Ishikawa (cell line): ENCODE measurements at regions not wholly inside any gene's neighbourhood (a gene's known extent, or its start where the extent isn't known, plus 50 kb on each side); places are given as distances from the start of the nearest gene placed in this dataset.

Experiments
- CEBPB ChIP-seq: IDR thresholded peaks from 2 replicates; pipeline ENCODE4 v1.6.1; 2012
- CREB1 ChIP-seq: IDR thresholded peaks from 2 replicates; pipeline ENCODE4 v1.6.1; 2012; ENCODE audit warnings: low read depth
- EGR1 ChIP-seq: IDR thresholded peaks from 2 replicates; pipeline ENCODE4 v1.6.1; 2012
- EP300 ChIP-seq: IDR thresholded peaks from 2 replicates; pipeline ENCODE4 v1.6.1; 2012; ENCODE audit warnings: borderline replicate concordance
- FOXM1 ChIP-seq: IDR thresholded peaks from 2 replicates; pipeline ENCODE4 v1.6.1; 2012; ENCODE audit warnings: low read depth, borderline replicate concordance
- NFIC ChIP-seq: IDR thresholded peaks from 2 replicates; pipeline ENCODE4 v1.6.1; 2012
- RAD21 ChIP-seq: IDR thresholded peaks from 2 replicates; pipeline ENCODE4 v1.6.1; 2012; ENCODE audit warnings: low read depth
- REST ChIP-seq: IDR thresholded peaks from 2 replicates; pipeline ENCODE4 v1.6.1; 2012; ENCODE audit warnings: low read depth, mild to moderate bottlenecking
- TAF1 ChIP-seq: IDR thresholded peaks from 2 replicates; pipeline ENCODE4 v1.6.1; 2012; ENCODE audit warnings: low read depth, mild to moderate bottlenecking
- TCF12 ChIP-seq: IDR thresholded peaks from 2 replicates; pipeline ENCODE4 v1.6.1; 2012; ENCODE audit warnings: low read depth
- TEAD4 ChIP-seq: IDR thresholded peaks from 2 replicates; pipeline ENCODE4 v1.6.1; 2012
- YY1 ChIP-seq: IDR thresholded peaks from 2 replicates; pipeline ENCODE4 v1.6.1; 2012; ENCODE audit warnings: low read depth
- ZBTB7A ChIP-seq: IDR thresholded peaks from 2 replicates; pipeline ENCODE4 v1.6.1; 2012; ENCODE audit warnings: low read depth
- TF ChIP-seq, protein P1 (sequence below): IDR thresholded peaks from 2 replicates; pipeline ENCODE4 v1.6.1; 2012
- TF ChIP-seq, protein P2 (sequence below): IDR thresholded peaks from 2 replicates; pipeline ENCODE4 v1.6.1; 2012

DNA sequence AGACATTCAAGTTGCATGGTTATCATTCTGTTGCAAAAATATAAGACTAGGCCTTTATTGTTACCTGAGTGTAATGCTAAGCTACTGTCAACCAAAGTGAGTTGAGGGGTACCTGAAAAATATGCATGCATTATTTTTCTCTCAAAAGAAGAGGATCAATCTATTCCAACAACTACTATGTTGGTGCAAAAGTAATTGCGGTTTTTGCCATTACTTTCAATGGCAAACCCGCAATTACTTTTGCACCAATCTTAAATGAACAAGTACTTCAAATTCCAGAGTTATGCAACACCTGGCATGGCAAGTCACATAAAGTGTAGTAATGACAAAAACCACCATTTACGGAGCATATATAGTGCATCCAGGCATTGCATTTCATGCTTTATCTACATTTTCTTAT lies 307.0 kb upstream of the NOX3 start:
- TF ChIP-seq TCF12 (no peak), TEAD4 (no peak), CREB1 (no peak), ZBTB7A (no peak), YY1 (no peak), RAD21 (no peak), EP300 (no peak), FOXM1 (no peak), EGR1 (no peak), REST (no peak), CEBPB (no peak), TAF1 (no peak), NFIC (no peak)
- TF ChIP-seq, protein P1, sequence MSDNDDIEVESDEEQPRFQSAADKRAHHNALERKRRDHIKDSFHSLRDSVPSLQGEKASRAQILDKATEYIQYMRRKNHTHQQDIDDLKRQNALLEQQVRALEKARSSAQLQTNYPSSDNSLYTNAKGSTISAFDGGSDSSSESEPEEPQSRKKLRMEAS, result no peak
- TF ChIP-seq, protein P2, sequence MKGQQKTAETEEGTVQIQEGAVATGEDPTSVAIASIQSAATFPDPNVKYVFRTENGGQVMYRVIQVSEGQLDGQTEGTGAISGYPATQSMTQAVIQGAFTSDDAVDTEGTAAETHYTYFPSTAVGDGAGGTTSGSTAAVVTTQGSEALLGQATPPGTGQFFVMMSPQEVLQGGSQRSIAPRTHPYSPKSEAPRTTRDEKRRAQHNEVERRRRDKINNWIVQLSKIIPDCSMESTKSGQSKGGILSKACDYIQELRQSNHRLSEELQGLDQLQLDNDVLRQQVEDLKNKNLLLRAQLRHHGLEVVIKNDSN, result no peak

GRCh38 chr6:155755452-155755851 lies 299.8 kb upstream of the NOX3 start:
- TF ChIP-seq, protein P1, result no peak
- TF ChIP-seq CREB1 (no peak), YY1 (no peak), TCF12 (no peak), TAF1 (no peak), EGR1 (no peak), NFIC (no peak), EP300 (no peak), CEBPB (no peak), FOXM1 (no peak), RAD21 (no peak), ZBTB7A (no peak)
- TF ChIP-seq, protein P2, result no peak

GRCh38 chr6:155747491-155747890 lies 291.9 kb upstream of the NOX3 start:
- TF ChIP-seq RAD21 (no peak), TCF12 (no peak), TEAD4 (no peak), TAF1 (no peak), ZBTB7A (no peak), NFIC (no peak), YY1 (no peak), FOXM1 (no peak), REST (no peak), CEBPB (no peak), EGR1 (no peak), CREB1 (no peak)
- TF ChIP-seq, protein P2, result no peak

DNA sequence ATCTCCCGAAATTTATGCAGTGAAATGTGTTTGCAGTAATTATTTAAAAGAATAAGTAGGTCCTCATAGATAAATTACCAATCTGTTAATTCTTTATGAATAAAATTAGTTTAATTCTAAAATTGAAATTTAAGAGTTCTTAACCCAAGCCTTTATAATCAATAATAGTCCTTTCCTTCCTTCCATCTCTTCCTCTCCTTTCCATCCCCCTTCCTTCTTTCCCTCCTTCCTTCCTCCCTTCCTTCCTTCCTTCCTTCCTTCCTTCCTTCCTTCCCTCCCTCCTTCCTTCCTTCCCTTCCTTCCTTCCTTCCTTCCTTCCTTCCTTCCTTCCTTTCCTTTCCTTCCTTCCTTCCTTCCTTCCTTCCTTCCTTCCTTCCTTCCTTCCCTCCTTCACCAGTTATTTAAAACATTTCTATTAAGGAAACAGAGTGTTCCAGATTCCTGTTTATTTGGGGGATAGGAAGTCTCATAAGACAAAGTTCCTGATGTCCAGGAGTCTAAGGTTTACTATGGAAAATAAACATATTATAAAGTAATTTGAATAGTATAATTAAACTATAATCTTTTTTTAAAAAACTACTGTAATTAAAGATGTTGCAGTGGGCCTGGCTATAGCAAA lies 285.3 kb upstream of the NOX3 start:
- TF ChIP-seq TCF12, result no peak
- TF ChIP-seq, protein P2, result no peak
- no peak for TF ChIP-seq EGR1
- no peak for TF ChIP-seq RAD21

DNA sequence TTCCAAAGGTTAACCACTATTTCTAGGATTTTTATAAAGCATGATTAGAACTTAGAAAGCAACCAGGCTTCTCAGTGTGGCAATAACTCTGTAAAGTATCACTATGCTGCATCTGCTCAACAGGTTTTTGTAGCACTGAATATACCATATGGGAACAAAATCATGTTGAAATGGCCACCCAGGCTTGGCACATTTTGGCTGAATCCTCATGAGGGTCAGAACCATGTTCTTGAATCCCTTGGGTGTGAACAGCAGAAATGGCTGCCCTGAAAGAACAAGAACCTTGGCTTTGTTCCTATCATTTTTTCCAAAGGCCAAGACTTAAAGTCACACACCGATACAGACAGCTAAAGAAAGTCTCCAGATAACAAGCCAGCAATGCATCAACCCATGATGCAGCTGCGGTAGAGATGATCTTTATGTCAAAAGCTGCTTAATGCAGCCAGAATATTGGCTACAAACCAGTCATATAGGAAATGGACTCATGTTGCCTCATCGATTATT lies 283.0 kb upstream of the NOX3 start:
- no peak for TF ChIP-seq FOXM1
- TF ChIP-seq, protein P1, result no peak
- TF ChIP-seq RAD21, result no peak
- no peak for TF ChIP-seq TAF1
- no peak for TF ChIP-seq EGR1
- no peak for TF ChIP-seq TEAD4
- TF ChIP-seq CEBPB, result no peak
- TF ChIP-seq REST, result no peak
- TF ChIP-seq YY1, result no peak
- no peak for TF ChIP-seq TCF12
- TF ChIP-seq, protein P2, result no peak
- TF ChIP-seq ZBTB7A, result no peak
- no peak for TF ChIP-seq EP300
- TF ChIP-seq NFIC, result no peak
- TF ChIP-seq CREB1, result no peak
